ENCODE measurements at regions not wholly inside any gene's neighbourhood (a gene's known extent, or its start where the extent isn't known, plus 50 kb on each side); places are given as distances from the start of the nearest gene placed in this dataset.

- TF ChIP-seq EZH2 (IDR thresholded peaks at IDR 0.05): no peak
- no peak for TF ChIP-seq CTCF (IDR thresholded peaks at IDR 0.05)
- TF ChIP-seq EZH2phosphoT487 (IDR thresholded peaks at IDR 0.05): no peak
Measured at GRCh38 chr1:29964718-29965533, 728.6 kb downstream of the PTPRU start.

All from neural progenitor cell (in vitro differentiated cells).